HG03378 (cell line): ENCODE measurements at regions not wholly inside any gene's neighbourhood (a gene's known extent, or its start where the extent isn't known, plus 50 kb on each side); places are given as distances from the start of the nearest gene placed in this dataset.

Experiments
- ATAC-seq: cut with Tn5 transposase; IDR thresholded peaks from one replicate; pipeline ENCODE4 v1.9.1; 2021; ENCODE audit warnings: mild to moderate bottlenecking, moderate library complexity; ENCODE audit not compliant: unreplicated experiment

GRCh38 chr2:145666552-145666951 lies 1146.6 kb upstream of the ZEB2 start:
- ATAC-seq = no peak

GRCh38 chr2:145657265-145657664 lies 1137.3 kb upstream of the ZEB2 start:
- ATAC-seq = no peak

- no peak for ATAC-seq
Observed at GRCh38 chr2:145655165-145655765, 1135.3 kb upstream of the ZEB2 start.

GRCh38 chr2:145654746-145655145 lies 1134.8 kb upstream of the ZEB2 start:
- ATAC-seq = no peak

GRCh38 chr2:145654156-145654555 lies 1134.2 kb upstream of the ZEB2 start:
- no peak for ATAC-seq

GRCh38 chr2:145653553-145653952 lies 1133.6 kb upstream of the ZEB2 start:
- ATAC-seq = no peak

- ATAC-seq = no peak
Observed at GRCh38 chr2:145652571-145653545, 1132.9 kb upstream of the ZEB2 start.

- no peak for ATAC-seq
Observed at GRCh38 chr2:145652036-145652435, 1132.1 kb upstream of the ZEB2 start.

GRCh38 chr2:145650226-145650625 lies 1130.3 kb upstream of the ZEB2 start:
- ATAC-seq = no peak

- no peak for ATAC-seq
Observed at GRCh38 chr2:145649061-145649460, 1129.1 kb upstream of the ZEB2 start.

- ATAC-seq = peak; percentile 100
Observed at GRCh38 chr2:145644820-145645302, 1124.9 kb upstream of the ZEB2 start.

GRCh38 chr2:145638675-145639074 lies 1118.8 kb upstream of the ZEB2 start:
- peak; percentile 74 for ATAC-seq

- no peak for ATAC-seq
Observed at GRCh38 chr2:145635706-145636427, 1115.9 kb upstream of the ZEB2 start.

- no peak for ATAC-seq
Observed at GRCh38 chr2:145631561-145631960, 1111.6 kb upstream of the ZEB2 start.

- ATAC-seq = no peak
Observed at GRCh38 chr2:145626301-145626700, 1106.4 kb upstream of the ZEB2 start.

GRCh38 chr2:145625111-145625510 lies 1105.2 kb upstream of the ZEB2 start:
- ATAC-seq = no peak

- no peak for ATAC-seq
Observed at GRCh38 chr2:145623136-145623535, 1103.2 kb upstream of the ZEB2 start.

- no peak for ATAC-seq
Observed at GRCh38 chr2:145622285-145622684, 1102.4 kb upstream of the ZEB2 start.

- no peak for ATAC-seq
Observed at GRCh38 chr2:145617906-145618305, 1098.0 kb upstream of the ZEB2 start.

GRCh38 chr2:145617420-145617819 lies 1097.5 kb upstream of the ZEB2 start:
- ATAC-seq = no peak

GRCh38 chr2:145615626-145616025 lies 1095.7 kb upstream of the ZEB2 start:
- ATAC-seq = no peak
